CD4-positive, alpha-beta T cell (primary cell): ENCODE measurements at regions not wholly inside any gene's neighbourhood (a gene's known extent, or its start where the extent isn't known, plus 50 kb on each side); places are given as distances from the start of the nearest gene placed in this dataset.

Source experiments
- ATAC-seq: fragments of 200-7000 bp; cut with Tn5 transposase; one replicate; pipeline ENCODE4 v1.10.0; 2022; ENCODE audit warnings: mild to moderate bottlenecking; ENCODE audit not compliant: poor library complexity
- CTCF ChIA-PET: fragments of 350-600 bp; sonication (Branson Sonifier 250); formaldehyde crosslinking; loops from one replicate; lab custom pipeline; 2021; ENCODE audit warnings: antibody characterized with exemption, inconsistent platforms; lab: Charles Lee
- POLR2A ChIA-PET: fragments of 350-600 bp; sonication (Branson Sonifier 250); formaldehyde crosslinking; loops from one replicate; lab custom pipeline; 2021; ENCODE audit warnings: antibody characterized with exemption, inconsistent platforms; lab: Charles Lee
- DNase-seq, 14 experiments: peaks; one replicate each; pipeline ENCODE4 v3.0.0-alpha.2; 2013 to 2020; ENCODE audit warnings: mixed read lengths in 2 of 14
- H3K27ac ChIP-seq, 2 donors: one replicate each; pipeline versions ENCODE4 v1.5.1 to v1.7.0; 2013; ENCODE audit warnings: low read length in 2 of 2, low read depth in 1 of 2, mild to moderate bottlenecking in 1 of 2
- H3K27me3 ChIP-seq, 2 experiments: 1 replicate in 1 of 2; 2 replicates in 1 of 2; pipeline versions ENCODE4 v1.6.1 to v1.7.0; 2013; ENCODE audit warnings: low read length in 2 of 2, control low read depth in 1 of 2, mild to moderate bottlenecking in 1 of 2, moderate library complexity in 1 of 2; ENCODE audit not compliant: insufficient read depth in 2 of 2, control insufficient read depth in 1 of 2
- H3K36me3 ChIP-seq: one replicate; pipeline ENCODE4 v1.6.1; 2013; ENCODE audit warnings: low read length, control low read depth; ENCODE audit not compliant: insufficient read depth
- H3K4me1 ChIP-seq: one replicate; pipeline ENCODE4 v1.6.1; 2013; ENCODE audit warnings: low read length, control low read depth; ENCODE audit not compliant: insufficient read depth
- H3K4me3 ChIP-seq: one replicate; pipeline ENCODE4 v1.5.1; 2013; ENCODE audit warnings: mild to moderate bottlenecking, low read length, moderate library complexity
- H3K9me3 ChIP-seq, 2 experiments: 1 replicate in 1 of 2; 2 replicates in 1 of 2; pipeline versions ENCODE4 v1.6.1 to v1.7.0; 2013; ENCODE audit warnings: low read length in 2 of 2, mild to moderate bottlenecking in 2 of 2, control low read depth in 1 of 2, moderate library complexity in 1 of 2; ENCODE audit not compliant: control insufficient read depth in 1 of 2, insufficient read depth in 1 of 2
- H3K27ac Mint-ChIP-seq: one replicate; pipeline ENCODE4 v1.8.0; 2020; ENCODE audit warnings: mixed read lengths
- H3K27me3 Mint-ChIP-seq: one replicate; pipeline ENCODE4 v1.8.0; 2021; ENCODE audit warnings: mixed read lengths
- H3K36me3 Mint-ChIP-seq: one replicate; pipeline ENCODE4 v1.8.0; 2021; ENCODE audit warnings: low read depth, mixed read lengths
- H3K4me1 Mint-ChIP-seq: one replicate; pipeline ENCODE4 v1.8.0; 2021; ENCODE audit warnings: low read depth, mixed read lengths
- H3K4me3 Mint-ChIP-seq: one replicate; pipeline ENCODE4 v1.8.0; 2020; ENCODE audit warnings: mild to moderate bottlenecking, mixed read lengths
- H3K9me3 Mint-ChIP-seq: one replicate; pipeline ENCODE4 v1.8.0; 2020; ENCODE audit warnings: mixed read lengths
- intact Hi-C, 2 experiments: fragments of 100-400 bp; cut with DNase I in 1 of 2; cut with micrococcal nuclease in 1 of 2; formaldehyde crosslinking; loops; one replicate each; pipeline versions ENCODE4 v1.15.1 to v1.9.0; 2023 to 2025; cut with DNase I, micrococcal nuclease
- TF ChIP-seq, protein P1 (sequence below): fragments of 200-600 bp; IDR thresholded peaks from one replicate; pipeline ENCODE4 v1.8.0; 2022; ENCODE audit warnings: antibody characterized with exemption, mild to moderate bottlenecking

DNA sequence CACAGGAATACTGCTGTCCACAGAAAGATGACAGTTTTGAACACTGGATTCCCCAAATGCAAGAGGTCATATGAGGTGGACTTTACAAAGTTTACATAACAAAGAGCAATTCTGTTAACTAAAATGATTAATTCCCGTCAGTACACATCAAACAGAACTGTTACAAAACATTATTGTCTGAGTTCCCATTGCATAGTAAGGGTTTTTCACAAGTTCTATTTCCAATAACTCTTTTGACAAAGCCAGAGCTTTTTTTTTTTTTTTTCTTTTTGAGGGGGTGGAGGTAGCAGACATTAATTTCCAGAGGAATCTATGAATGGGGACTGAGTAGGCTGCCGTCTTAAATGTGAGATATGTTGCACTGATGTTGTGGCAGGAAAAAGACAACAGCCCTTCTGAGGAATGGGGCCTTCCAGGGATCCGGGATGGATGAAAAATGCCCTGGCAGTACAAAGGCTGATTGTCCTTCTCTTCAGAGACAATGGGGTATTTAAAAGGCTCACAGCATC, 178.1 kb upstream of the KBTBD8 start:
- Histone ChIP-seq H3K4me1 (no peaks in the 10 kb centered on the region), H3K4me3 (no peak overlapping the region), H3K9me3 (no peaks in the 10 kb centered on the region), H3K27me3 (no peaks in the 10 kb centered on the region), H3K36me3 (no peaks in the 10 kb centered on the region), H3K27ac (no peak overlapping the region)
- TF ChIP-seq, protein P1, sequence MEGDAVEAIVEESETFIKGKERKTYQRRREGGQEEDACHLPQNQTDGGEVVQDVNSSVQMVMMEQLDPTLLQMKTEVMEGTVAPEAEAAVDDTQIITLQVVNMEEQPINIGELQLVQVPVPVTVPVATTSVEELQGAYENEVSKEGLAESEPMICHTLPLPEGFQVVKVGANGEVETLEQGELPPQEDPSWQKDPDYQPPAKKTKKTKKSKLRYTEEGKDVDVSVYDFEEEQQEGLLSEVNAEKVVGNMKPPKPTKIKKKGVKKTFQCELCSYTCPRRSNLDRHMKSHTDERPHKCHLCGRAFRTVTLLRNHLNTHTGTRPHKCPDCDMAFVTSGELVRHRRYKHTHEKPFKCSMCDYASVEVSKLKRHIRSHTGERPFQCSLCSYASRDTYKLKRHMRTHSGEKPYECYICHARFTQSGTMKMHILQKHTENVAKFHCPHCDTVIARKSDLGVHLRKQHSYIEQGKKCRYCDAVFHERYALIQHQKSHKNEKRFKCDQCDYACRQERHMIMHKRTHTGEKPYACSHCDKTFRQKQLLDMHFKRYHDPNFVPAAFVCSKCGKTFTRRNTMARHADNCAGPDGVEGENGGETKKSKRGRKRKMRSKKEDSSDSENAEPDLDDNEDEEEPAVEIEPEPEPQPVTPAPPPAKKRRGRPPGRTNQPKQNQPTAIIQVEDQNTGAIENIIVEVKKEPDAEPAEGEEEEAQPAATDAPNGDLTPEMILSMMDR = no peak
- H3K4me3 Mint-ChIP-seq = no peak overlapping the region
- DNase-seq = no peak
- intact Hi-C loops = no loop called here
- no peak overlapping the region for H3K27ac Mint-ChIP-seq
- H3K9me3 Mint-ChIP-seq = no peaks in the 10 kb centered on the region
- ChIA-PET POLR2A (no interaction called here), CTCF (interaction anchor here (2.5 kb wide), 1 partner anchor 566 kb away, joined by 14 read pairs; no protein-coding TSS in a partner anchor)
- no peaks in the 10 kb centered on the region for H3K4me1 Mint-ChIP-seq
- H3K27me3 Mint-ChIP-seq = peaks cover 12% of the 10 kb centered on the region
- H3K36me3 Mint-ChIP-seq = no peaks in the 10 kb centered on the region
- ATAC-seq = no peak

DNA sequence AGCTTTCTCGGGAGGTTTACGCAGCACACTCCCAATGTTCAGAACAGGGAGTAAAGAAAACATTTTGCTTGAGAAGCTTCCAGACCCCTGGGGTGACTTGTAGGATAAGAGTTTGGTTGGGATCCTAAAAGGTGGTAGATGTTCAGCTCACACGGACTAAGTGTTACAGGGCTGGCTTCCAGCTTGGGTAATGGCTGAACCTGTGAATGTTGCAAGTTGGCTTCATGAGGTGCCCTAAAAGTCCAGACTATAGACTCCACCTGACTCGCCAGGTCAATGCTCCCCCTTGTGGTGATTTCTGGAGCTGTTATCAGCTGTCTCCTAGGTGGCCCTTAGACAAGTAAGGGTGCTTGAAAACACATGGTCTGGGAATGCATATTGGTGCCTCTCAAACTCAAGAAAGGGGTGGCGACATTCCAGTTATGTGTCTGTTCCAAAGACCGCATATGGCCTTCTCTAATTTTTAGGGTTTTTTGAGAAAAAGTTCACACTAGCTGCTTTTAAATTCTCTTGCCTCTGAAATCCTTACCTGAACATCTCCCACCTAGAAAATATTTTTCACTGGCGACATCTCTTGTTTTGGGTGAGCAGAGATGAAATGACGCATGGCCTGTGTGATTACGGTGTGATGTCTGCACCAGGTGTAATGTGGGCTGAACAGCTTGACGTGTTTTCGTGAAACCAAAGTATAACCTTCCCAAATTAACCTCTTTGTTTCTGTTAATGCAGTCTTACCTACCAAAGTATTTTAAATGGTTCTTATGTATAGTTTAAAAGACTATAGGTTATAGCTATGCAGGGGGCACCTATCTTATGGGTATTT, 175.7 kb upstream of the KBTBD8 start:
- POLR2A ChIA-PET = interaction anchor here (0.7 kb wide), 1 partner anchor 568 kb away, joined by 4 read pairs; no protein-coding TSS in a partner anchor
- intact Hi-C loops = loop anchor here in 1 of 2 experiments (1.0 kb wide), 1 partner anchor 568 kb away; no protein-coding TSS in a partner anchor
- no peak overlapping the region for H3K27ac Mint-ChIP-seq
- peak; percentile 76 for ATAC-seq
- H3K4me1 Mint-ChIP-seq = no peaks in the 10 kb centered on the region
- TF ChIP-seq, protein P1 = peak; percentile 74
- CTCF ChIA-PET = interaction anchor here (0.6 to 2.1 kb wide), 21 partner anchors 10 to 617 kb away, joined by 3 to 26 read pairs (median 3); no protein-coding TSS in a partner anchor
- H3K4me3 Mint-ChIP-seq = no peak overlapping the region
- Histone ChIP-seq H3K27ac (no peak overlapping the region), H3K27me3 (no peaks in the 10 kb centered on the region), H3K36me3 (no peaks in the 10 kb centered on the region), H3K4me1 (no peaks in the 10 kb centered on the region), H3K9me3 (no peaks in the 10 kb centered on the region), H3K4me3 (no peak overlapping the region)
- H3K36me3 Mint-ChIP-seq = no peaks in the 10 kb centered on the region
- peaks cover 13% of the 10 kb centered on the region for H3K27me3 Mint-ChIP-seq
- H3K9me3 Mint-ChIP-seq = no peaks in the 10 kb centered on the region
- DNase-seq = peak; percentile 44 to 79 (median 62)

DNA sequence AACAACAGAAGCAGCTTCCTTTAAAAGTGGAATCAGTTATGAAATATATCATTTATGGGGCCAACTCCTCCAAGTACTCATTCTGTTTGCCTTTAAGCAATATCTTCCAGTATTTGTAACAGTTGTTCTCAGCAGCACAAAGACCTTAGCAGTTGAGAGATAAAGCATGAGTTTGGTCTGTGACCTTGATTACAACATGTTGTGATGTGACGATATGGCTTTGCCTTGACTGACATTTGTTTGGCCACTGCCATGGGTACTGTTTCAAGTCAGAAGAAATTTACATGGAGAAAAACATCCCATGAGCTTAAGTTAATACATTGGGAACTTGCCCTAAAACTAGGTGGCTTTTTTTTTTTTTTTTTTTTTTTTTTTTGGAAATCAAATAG, 175.1 kb upstream of the KBTBD8 start:
- ChIA-PET POLR2A (no interaction called here), CTCF (interaction anchor here (0.8 to 2.1 kb wide), 7 partner anchors 92 to 617 kb away, joined by 3 to 26 read pairs (median 3); no protein-coding TSS in a partner anchor)
- TF ChIP-seq, protein P1 = no peak
- H3K27ac Mint-ChIP-seq = no peak overlapping the region
- no peak for DNase-seq
- no peaks in the 10 kb centered on the region for H3K36me3 ChIP-seq
- no peak for ATAC-seq
- intact Hi-C loops = no loop called here
- H3K27me3 Mint-ChIP-seq = peaks cover 15% of the 10 kb centered on the region
- H3K36me3 Mint-ChIP-seq = no peaks in the 10 kb centered on the region
- no peak overlapping the region for H3K27ac ChIP-seq
- no peaks in the 10 kb centered on the region for H3K27me3 ChIP-seq
- no peaks in the 10 kb centered on the region for H3K9me3 Mint-ChIP-seq
- no peaks in the 10 kb centered on the region for H3K4me1 ChIP-seq
- no peak overlapping the region for H3K4me3 ChIP-seq
- no peaks in the 10 kb centered on the region for H3K9me3 ChIP-seq
- H3K4me3 Mint-ChIP-seq = no peak overlapping the region
- no peaks in the 10 kb centered on the region for H3K4me1 Mint-ChIP-seq
